ENCODE measurements at regions not wholly inside any gene's neighbourhood (a gene's known extent, or its start where the extent isn't known, plus 50 kb on each side); places are given as distances from the start of the nearest gene placed in this dataset.

- no peak for DNase-seq (ENCODE audit: low read depth)
Measured at GRCh38 chr5:124645396-124645795, 101.0 kb downstream of the ZNF608 start.

GRCh38 chr5:124644582-124644981 lies 101.9 kb downstream of the ZNF608 start:
- no peak for DNase-seq (ENCODE audit: low read depth)

- no peak for DNase-seq (ENCODE audit: low read depth)
Measured at GRCh38 chr5:124644138-124644537, 102.3 kb downstream of the ZNF608 start.

- no peak for DNase-seq (ENCODE audit: low read depth)
Measured at GRCh38 chr5:124643336-124643735, 103.1 kb downstream of the ZNF608 start.

GRCh38 chr5:124642151-124642550 lies 104.3 kb downstream of the ZNF608 start:
- DNase-seq (ENCODE audit: low read depth): no peak

- no peak for DNase-seq (ENCODE audit: low read depth)
Measured at GRCh38 chr5:124641154-124641792, 105.2 kb downstream of the ZNF608 start.

GRCh38 chr5:124639095-124639665 lies 107.3 kb downstream of the ZNF608 start:
- DNase-seq (ENCODE audit: low read depth): no peak

- DNase-seq (ENCODE audit: low read depth): no peak
Measured at GRCh38 chr5:124637011-124637410, 109.4 kb downstream of the ZNF608 start.

GRCh38 chr5:124634741-124635323 lies 111.6 kb downstream of the ZNF608 start:
- DNase-seq (ENCODE audit: low read depth): no peak

GRCh38 chr5:124634228-124634739 lies 112.2 kb downstream of the ZNF608 start:
- no peak for DNase-seq (ENCODE audit: low read depth)

GRCh38 chr5:124633209-124633608 lies 113.2 kb downstream of the ZNF608 start:
- no peak for DNase-seq (ENCODE audit: low read depth)

- DNase-seq (ENCODE audit: low read depth): no peak
Measured at GRCh38 chr5:124631874-124632550, 114.4 kb downstream of the ZNF608 start.

- DNase-seq (ENCODE audit: low read depth): no peak
Measured at GRCh38 chr5:124630767-124631704, 115.4 kb downstream of the ZNF608 start.

GRCh38 chr5:124628721-124629596 lies 117.5 kb downstream of the ZNF608 start:
- DNase-seq (ENCODE audit: low read depth): no peak

GRCh38 chr5:124627815-124628595 lies 118.4 kb downstream of the ZNF608 start:
- no peak for DNase-seq (ENCODE audit: low read depth)

GRCh38 chr5:124626053-124626452 lies 120.4 kb downstream of the ZNF608 start:
- DNase-seq (ENCODE audit: low read depth): no peak

GRCh38 chr5:124623265-124623664 lies 123.2 kb downstream of the ZNF608 start:
- no peak for DNase-seq (ENCODE audit: low read depth)

GRCh38 chr5:124622851-124623250 lies 123.6 kb downstream of the ZNF608 start:
- DNase-seq (ENCODE audit: low read depth): no peak

GRCh38 chr5:124621279-124621678 lies 125.2 kb downstream of the ZNF608 start:
- no peak for DNase-seq (ENCODE audit: low read depth)

GRCh38 chr5:124620743-124621142 lies 125.7 kb downstream of the ZNF608 start:
- no peak for DNase-seq (ENCODE audit: low read depth)
